ENCODE measurements at regions not wholly inside any gene's neighbourhood (a gene's known extent, or its start where the extent isn't known, plus 50 kb on each side); places are given as distances from the start of the nearest gene placed in this dataset.

DNA sequence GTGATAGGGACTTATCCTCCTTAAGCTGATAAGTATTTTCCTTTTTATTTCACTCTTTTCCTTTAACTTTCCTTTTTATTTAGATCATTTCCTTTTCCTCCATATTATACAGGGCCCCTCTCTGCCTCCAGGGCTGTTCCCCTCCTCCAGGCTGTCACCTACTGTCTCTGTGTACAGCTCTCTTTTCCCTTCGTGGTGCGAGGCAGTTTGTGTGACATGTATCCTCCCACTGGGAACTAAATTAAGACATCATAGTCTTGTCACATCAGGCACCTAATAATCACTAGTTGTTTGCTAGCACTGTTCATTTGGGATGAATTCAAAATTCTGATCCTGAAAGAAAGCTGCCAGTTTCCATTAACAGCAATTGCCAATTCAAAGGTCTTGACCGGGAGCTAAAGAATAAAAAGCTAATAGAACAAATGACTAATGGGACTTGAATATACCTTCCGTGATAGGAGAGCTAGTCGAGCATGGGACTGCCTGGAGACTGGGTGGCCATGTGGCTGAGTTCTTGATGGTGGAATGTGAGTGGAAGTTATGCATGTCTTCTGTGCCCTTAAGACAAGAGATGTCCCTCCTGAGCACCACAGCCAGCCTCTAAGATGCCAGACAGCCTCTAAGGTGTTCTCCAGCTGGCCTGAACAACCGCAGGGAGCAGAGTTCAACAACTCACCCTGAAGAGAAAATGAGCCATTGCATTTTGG, 77.7 kb upstream of the LRRC55 start:
- DNase-seq: no peak

DNA sequence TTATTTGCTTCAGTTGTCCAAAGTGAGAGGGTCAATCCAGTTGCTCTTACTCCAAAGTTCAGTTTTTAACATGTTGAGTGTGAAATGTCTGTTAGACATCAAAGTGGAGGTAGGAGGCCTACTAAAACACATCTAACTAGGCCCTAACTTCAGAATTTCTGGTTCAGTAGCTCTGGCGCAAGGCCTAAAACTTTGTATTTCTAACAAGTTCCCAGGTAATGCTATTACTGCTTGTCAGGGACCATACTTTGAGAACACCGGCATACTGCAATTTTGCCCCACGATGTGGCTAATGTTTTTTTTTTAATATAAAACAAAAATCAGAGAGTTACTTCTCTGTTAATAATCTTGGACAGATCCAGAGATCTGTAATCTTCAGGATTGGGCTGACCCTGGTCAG, 72.4 kb upstream of the LRRC55 start:
- DNase-seq: no peak

DNA sequence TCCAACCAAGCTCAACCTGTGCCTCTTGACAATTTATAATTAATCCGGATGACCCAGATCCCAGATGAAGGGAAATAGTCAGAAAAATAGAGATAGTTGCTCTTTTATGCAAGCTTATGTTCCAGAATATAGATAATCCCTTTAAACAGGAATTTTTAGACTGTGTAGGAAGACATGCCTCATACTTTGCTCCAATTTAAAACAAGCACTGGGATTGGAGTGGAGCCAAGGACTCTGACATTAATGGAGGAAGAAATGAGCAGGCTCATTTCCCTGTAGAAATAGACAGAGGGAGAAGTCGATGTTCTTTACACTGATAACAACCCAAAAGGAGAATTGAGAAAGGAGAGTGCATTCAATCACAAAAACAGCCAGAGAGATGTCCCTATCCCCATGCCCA, 70.1 kb upstream of the LRRC55 start:
- DNase-seq: no peak

DNA sequence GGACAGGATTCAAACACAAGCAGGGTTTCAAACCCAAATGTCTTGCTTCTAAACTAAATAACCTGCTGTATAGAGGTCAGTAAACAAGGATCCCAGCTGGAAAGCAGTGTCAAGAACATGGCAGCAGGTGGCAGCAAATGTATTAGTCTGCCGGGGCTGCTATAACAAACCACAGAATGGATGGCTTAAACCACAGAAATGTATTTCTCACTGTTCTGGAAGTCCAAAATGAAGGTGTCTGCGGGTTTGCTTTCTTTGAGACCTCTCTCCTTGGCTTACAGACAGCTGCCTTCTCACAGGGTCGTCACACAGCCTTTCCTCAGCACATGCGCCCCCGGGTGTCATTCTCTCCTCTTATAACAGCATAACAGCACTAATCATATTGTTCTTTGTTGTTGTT, 65.1 kb upstream of the LRRC55 start:
- no peak for DNase-seq

DNA sequence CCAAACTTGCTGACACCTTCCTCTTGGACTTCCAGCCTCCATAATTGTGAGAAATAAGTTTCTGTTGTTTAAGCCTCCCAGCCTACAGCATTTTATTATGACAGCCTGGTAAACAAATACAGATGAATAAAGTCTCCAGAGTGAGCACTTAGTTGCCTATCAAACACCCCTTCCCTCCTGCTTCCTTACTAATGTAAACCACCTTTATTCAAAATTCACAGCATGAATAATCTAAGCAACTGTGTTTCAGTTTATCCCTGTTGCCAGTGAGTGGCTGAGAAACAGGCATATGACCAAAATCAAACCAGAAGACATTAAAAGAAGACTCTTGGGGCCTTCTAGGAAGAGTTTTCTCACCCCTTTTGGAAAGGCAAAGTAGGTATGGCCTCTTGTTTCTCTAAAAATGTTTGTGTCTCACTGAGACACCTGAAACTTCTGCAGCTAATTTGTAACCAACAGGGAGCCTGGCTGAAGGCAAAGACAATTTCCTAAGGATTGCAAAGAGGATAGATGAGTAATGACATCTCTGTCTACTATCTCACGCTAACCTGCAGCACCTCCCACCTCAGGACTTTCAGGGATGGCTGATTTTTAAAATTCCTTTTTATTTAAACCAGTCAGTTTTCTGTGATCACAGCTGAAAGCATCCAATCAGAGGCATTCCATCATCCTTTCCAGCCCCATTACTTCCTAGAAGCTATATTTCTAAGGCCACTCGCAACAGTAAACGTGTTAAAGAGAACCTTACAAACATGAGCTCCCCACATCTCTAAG, 61.4 kb upstream of the LRRC55 start:
- DNase-seq: no peak

DNA sequence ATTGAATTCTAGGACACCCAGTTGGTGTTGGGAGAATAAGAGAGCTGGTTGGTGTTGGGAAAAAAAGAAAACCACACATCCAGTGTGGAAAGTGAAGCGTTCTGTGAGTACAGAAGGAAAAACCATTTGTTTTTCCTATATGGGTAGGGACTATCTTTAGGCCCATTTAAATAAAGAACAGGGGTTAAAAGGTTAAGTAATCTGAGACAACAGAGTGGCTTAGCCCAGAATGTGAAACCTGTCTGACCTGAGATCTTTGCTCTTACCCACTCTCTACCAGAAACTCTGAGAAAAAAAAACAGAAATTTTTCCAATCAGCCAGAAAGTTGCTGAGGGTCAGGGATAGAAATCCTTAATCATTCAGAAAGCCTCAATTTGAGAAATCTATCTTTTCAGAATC, 59.8 kb upstream of the LRRC55 start:
- DNase-seq: no peak

DNA sequence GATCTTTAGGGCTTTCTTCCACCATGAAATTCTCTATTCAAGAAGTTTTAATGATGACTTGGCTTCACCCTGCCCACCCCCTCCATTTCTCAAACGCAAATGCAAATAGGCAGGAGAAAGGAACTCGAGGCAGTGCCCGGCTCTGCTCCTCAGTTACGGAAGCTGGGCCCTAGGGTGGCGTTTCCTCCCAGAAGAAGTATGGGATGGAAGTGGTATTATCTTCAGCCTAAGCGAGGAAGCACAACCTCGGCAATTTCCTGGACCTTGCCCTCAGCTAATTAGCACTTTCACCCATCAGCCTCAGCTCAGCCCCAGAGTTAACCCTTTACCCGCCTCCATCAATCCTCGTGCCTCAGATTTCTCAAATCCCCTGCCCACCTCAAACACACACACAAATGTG, 58.2 kb upstream of the LRRC55 start:
- no peak for DNase-seq

DNA sequence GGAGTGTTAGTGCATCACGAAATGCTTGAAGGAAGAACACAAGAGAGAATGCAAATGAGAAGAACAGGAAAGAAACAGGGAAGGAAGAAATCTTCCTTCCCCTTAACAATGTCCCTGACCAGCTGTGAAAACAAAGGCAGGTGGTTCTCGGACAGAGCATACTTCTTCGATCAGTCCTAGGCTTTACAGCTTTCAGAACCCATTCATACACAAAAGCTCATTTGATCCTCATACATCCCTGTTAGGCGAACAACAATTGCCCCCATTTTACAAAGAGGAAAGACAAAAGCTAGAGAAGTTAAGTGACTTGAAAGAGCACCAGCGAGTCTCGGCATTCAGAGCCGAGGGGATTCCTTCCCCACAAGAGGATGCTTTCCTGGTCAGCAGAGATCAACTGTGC, 57.2 kb upstream of the LRRC55 start:
- no peak for DNase-seq

DNA sequence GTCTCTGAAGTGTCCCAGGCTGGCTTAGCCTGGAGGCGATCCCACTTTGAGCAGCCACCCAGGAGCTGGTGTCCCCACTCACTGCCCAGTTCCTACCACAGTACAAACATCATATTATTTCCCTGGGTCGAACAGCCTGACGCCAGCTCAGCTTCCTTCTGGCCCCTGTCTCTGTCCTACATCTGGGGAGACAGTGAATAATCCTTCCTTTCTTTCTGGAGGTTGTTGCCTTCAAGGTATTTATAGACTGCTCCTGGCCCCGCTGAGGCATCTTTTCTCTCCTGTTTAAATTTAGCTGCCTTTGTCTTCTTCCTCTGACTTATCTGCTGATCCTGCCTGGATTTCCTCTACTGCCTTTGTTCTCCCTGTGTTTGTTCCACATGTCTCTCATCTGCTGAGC, 56.8 kb upstream of the LRRC55 start:
- no peak for DNase-seq

DNA sequence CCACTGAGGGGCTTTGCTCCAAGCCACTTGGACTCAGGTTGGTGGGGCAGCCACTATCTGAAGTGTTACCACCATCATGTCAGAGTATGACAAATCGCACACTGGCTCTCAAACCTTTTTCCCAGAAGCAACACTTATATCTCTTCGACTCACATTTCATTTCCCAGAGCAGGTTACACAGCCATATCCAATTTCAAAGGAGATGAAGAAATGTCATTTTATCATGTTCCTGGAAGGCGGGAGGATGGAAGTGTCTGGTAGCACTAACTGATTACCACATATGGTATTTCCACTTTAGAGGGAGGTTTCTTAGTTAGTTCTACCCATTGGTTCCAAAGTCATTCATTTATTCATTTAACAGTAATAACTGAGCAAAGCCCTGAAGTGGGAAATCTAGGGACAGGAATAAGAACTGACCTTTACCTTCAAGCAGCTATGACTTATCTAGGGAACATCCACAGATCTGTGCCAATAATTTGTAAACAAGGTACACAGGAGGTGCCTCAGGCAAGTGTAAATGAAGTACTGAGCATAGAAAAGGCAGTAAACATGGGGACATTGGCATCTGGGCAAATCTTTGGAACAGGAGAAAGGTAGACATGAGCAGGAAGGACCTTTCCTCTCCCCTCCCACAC, 54.9 kb upstream of the LRRC55 start:
- DNase-seq: no peak

DNA sequence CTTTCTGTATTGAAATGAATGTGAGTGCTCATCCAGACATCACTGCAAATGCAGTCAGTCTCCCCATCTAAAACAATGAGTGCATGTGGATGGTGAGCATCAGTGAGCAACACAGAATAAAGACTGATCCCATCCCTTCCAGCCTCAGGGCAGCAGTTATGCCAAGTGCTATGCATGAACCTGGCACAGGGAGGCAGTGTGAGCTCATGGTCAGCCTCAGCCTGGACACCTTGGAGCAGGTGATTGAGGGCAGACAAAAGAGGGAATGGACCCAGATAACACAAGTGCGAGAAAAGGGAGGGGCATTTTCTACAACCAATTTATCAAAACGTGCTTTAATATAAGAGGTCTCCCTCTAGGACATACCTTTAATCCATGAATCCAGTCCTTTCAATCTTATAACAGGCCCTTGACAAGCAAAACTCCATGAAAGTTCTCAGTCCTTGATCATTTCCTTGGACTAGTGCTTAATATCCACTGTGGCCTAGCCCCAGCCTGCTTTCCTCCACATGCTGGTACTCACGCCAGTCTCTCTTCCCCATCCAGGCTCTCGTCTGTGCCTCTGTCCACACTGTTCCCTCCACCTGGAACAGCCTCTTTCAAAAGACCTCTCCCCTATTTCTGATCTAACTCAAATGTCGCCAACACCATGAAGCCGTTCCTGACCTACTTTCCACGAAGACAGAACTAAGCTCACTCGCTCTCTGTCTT, 50.5 kb upstream of the LRRC55 start:
- DNase-seq: no peak
